NB4 (cell line): ENCODE measurements at regions not wholly inside any gene's neighbourhood (a gene's known extent, or its start where the extent isn't known, plus 50 kb on each side); places are given as distances from the start of the nearest gene placed in this dataset.

Source experiments
- CTCF ChIP-seq: IDR thresholded peaks from one replicate; pipeline ENCODE4 v1.5.1; 2012; ENCODE audit warnings: low read depth, low read length
- MYC ChIP-seq: IDR thresholded peaks from 2 replicates; pipeline ENCODE4 v1.6.1; 2011; ENCODE audit warnings: low read depth, low read length
- POLR2A ChIP-seq: IDR thresholded peaks from 2 replicates; pipeline ENCODE4 v1.6.1; 2011; ENCODE audit warnings: mild to moderate bottlenecking; ENCODE audit not compliant: insufficient read length; ENCODE audit errors: extremely low read depth

- no peak for TF ChIP-seq MYC
- TF ChIP-seq CTCF: no peak
- no peak for TF ChIP-seq POLR2A
Measured at GRCh38 chr10:53412651-53413050, 640.1 kb upstream of the MBL2 start.
